ENCODE measurements at regions not wholly inside any gene's neighbourhood (a gene's known extent, or its start where the extent isn't known, plus 50 kb on each side); places are given as distances from the start of the nearest gene placed in this dataset.

DNA sequence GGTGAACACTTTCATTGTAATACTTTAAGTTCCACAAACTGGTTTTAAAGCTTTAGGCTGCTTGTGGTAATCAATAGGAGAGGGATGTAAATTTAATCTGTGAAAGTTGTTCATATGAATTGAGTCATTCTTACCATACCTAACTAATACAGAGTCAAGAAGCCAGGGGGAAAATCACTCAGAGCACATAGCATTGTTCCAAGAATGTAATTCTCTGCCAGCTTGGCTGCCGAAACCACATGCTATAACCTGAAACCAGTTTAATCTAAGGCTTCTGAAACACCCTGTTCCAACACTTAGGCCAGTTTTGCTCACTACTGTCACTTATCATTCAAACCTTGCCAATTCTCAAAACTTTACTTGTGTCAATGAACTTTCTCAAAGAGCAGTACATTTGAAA is 528.8 kb upstream of the GRAMD2B start:
- no peak for TF ChIP-seq EZH2 (IDR thresholded peaks at IDR 0.05; ENCODE audit: borderline replicate concordance, low read depth, low read length, severe bottlenecking)
- TF ChIP-seq, protein P1, sequence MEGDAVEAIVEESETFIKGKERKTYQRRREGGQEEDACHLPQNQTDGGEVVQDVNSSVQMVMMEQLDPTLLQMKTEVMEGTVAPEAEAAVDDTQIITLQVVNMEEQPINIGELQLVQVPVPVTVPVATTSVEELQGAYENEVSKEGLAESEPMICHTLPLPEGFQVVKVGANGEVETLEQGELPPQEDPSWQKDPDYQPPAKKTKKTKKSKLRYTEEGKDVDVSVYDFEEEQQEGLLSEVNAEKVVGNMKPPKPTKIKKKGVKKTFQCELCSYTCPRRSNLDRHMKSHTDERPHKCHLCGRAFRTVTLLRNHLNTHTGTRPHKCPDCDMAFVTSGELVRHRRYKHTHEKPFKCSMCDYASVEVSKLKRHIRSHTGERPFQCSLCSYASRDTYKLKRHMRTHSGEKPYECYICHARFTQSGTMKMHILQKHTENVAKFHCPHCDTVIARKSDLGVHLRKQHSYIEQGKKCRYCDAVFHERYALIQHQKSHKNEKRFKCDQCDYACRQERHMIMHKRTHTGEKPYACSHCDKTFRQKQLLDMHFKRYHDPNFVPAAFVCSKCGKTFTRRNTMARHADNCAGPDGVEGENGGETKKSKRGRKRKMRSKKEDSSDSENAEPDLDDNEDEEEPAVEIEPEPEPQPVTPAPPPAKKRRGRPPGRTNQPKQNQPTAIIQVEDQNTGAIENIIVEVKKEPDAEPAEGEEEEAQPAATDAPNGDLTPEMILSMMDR (IDR thresholded peaks at IDR 0.05; ENCODE audit: extremely low read depth in 1 of 2, insufficient read depth in 1 of 2, low read depth in 1 of 2, low read length in 2 of 2), result no peak
- TF ChIP-seq POLR2A (IDR thresholded peaks at IDR 0.05; ENCODE audit: low read depth, low read length), result no peak
- no peak for TF ChIP-seq FOS (IDR thresholded peaks at IDR 0.05; ENCODE audit: borderline replicate concordance, insufficient read depth, low read length)
- no peak for TF ChIP-seq POLR2AphosphoS5 (IDR thresholded peaks at IDR 0.05; ENCODE audit: insufficient read depth, low read depth, low read length)

All from endothelial cell of umbilical vein (primary cell).